IPS-15b (cell line): ENCODE measurements at regions not wholly inside any gene's neighbourhood (a gene's known extent, or its start where the extent isn't known, plus 50 kb on each side); places are given as distances from the start of the nearest gene placed in this dataset.
"Not testable (repeated sequence)": the region's sequence is repeated elsewhere in the genome, so short reads cannot be mapped to it uniquely, and the experiment has no call there.

Source experiments
- H3K27me3 ChIP-seq: one replicate; pipeline ENCODE4 v1.6.1; 2013; ENCODE audit warnings: low read length; ENCODE audit not compliant: control insufficient read depth, insufficient read depth
- H3K36me3 ChIP-seq: one replicate; pipeline ENCODE4 v1.6.1; 2013; ENCODE audit warnings: low read length; ENCODE audit not compliant: control insufficient read depth, insufficient read depth
- H3K4me1 ChIP-seq: one replicate; pipeline ENCODE4 v1.6.1; 2013; ENCODE audit warnings: mild to moderate bottlenecking, low read length; ENCODE audit not compliant: control insufficient read depth, insufficient read depth
- H3K4me3 ChIP-seq: one replicate; pipeline ENCODE4 v1.5.1; 2013; ENCODE audit warnings: low read depth, low read length
- H3K9ac ChIP-seq: one replicate; pipeline ENCODE4 v1.6.1; 2013; ENCODE audit warnings: low read depth, mild to moderate bottlenecking, low read length
- H3K9me3 ChIP-seq: one replicate; pipeline ENCODE4 v1.6.1; 2013; ENCODE audit warnings: mild to moderate bottlenecking, low read length; ENCODE audit not compliant: control insufficient read depth, insufficient read depth

- not testable (repeated sequence) for H3K9me3 ChIP-seq, H3K27me3 ChIP-seq, H3K4me1 ChIP-seq, H3K4me3 ChIP-seq, H3K36me3 ChIP-seq, H3K9ac ChIP-seq
Measured at GRCh38 chr2:38482710-38483109, 105.6 kb upstream of the ATL2 start.

GRCh38 chr2:38480617-38481016 lies 103.5 kb upstream of the ATL2 start:
- H3K36me3 ChIP-seq: no peaks in the 10 kb centered on the region
- no peak overlapping the region for H3K9ac ChIP-seq
- H3K4me1 ChIP-seq: no peaks in the 10 kb centered on the region
- H3K27me3 ChIP-seq: no peaks in the 10 kb centered on the region
- H3K4me3 ChIP-seq: no peak overlapping the region
- H3K9me3 ChIP-seq: no peaks in the 10 kb centered on the region

GRCh38 chr2:38477006-38477405 lies 99.9 kb upstream of the ATL2 start:
- Histone ChIP-seq H3K27me3 (no peaks in the 10 kb centered on the region), H3K9ac (no peak overlapping the region), H3K4me1 (no peaks in the 10 kb centered on the region), H3K9me3 (no peaks in the 10 kb centered on the region), H3K4me3 (no peak overlapping the region), H3K36me3 (no peaks in the 10 kb centered on the region)

GRCh38 chr2:38475567-38475881 lies 98.5 kb upstream of the ATL2 start:
- no peak overlapping the region for H3K9ac ChIP-seq

GRCh38 chr2:38474715-38475566 lies 97.9 kb upstream of the ATL2 start:
- Histone ChIP-seq H3K9ac (no peak overlapping the region), H3K9me3 (no peaks in the 10 kb centered on the region), H3K27me3 (no peaks in the 10 kb centered on the region), H3K36me3 (no peaks in the 10 kb centered on the region), H3K4me3 (no peak overlapping the region), H3K4me1 (no peaks in the 10 kb centered on the region)

More at GRCh38 chr2:38475567-38475881, 98.5 kb upstream of the ATL2 start:
- H3K4me1 ChIP-seq: no peaks in the 10 kb centered on the region
- H3K9me3 ChIP-seq: no peaks in the 10 kb centered on the region
- no peaks in the 10 kb centered on the region for H3K27me3 ChIP-seq
- H3K36me3 ChIP-seq: no peaks in the 10 kb centered on the region
- no peak overlapping the region for H3K4me3 ChIP-seq

- Histone ChIP-seq H3K36me3 (no peaks in the 10 kb centered on the region), H3K27me3 (no peaks in the 10 kb centered on the region), H3K9ac (no peak overlapping the region), H3K4me3 (no peak overlapping the region), H3K9me3 (no peaks in the 10 kb centered on the region), H3K4me1 (no peaks in the 10 kb centered on the region)
Measured at GRCh38 chr2:38474021-38474456, 97.0 kb upstream of the ATL2 start.

GRCh38 chr2:38473333-38474005 lies 96.4 kb upstream of the ATL2 start:
- no peak overlapping the region for H3K4me3 ChIP-seq
- H3K36me3 ChIP-seq: no peaks in the 10 kb centered on the region
- H3K9ac ChIP-seq: no peak overlapping the region
- H3K27me3 ChIP-seq: no peaks in the 10 kb centered on the region
- H3K4me1 ChIP-seq: no peaks in the 10 kb centered on the region
- H3K9me3 ChIP-seq: no peaks in the 10 kb centered on the region

- Histone ChIP-seq H3K4me1 (no peaks in the 10 kb centered on the region), H3K27me3 (no peaks in the 10 kb centered on the region), H3K4me3 (no peak overlapping the region), H3K9me3 (no peaks in the 10 kb centered on the region), H3K9ac (no peak overlapping the region), H3K36me3 (no peaks in the 10 kb centered on the region)
Measured at GRCh38 chr2:38470115-38470514, 93.0 kb upstream of the ATL2 start.

- Histone ChIP-seq H3K27me3 (no peaks in the 10 kb centered on the region), H3K4me1 (no peaks in the 10 kb centered on the region), H3K9ac (no peak overlapping the region), H3K36me3 (no peaks in the 10 kb centered on the region), H3K4me3 (no peak overlapping the region), H3K9me3 (no peaks in the 10 kb centered on the region)
Measured at GRCh38 chr2:38467768-38468455, 90.8 kb upstream of the ATL2 start.

- H3K9me3 ChIP-seq: no peaks in the 10 kb centered on the region
- no peaks in the 10 kb centered on the region for H3K27me3 ChIP-seq
- no peak overlapping the region for H3K4me3 ChIP-seq
- H3K4me1 ChIP-seq: no peaks in the 10 kb centered on the region
- no peaks in the 10 kb centered on the region for H3K36me3 ChIP-seq
- no peak overlapping the region for H3K9ac ChIP-seq
Measured at GRCh38 chr2:38466876-38467767, 90.0 kb upstream of the ATL2 start.

GRCh38 chr2:38466409-38466808 lies 89.3 kb upstream of the ATL2 start:
- Histone ChIP-seq H3K36me3 (no peaks in the 10 kb centered on the region), H3K27me3 (no peaks in the 10 kb centered on the region), H3K4me3 (no peak overlapping the region)

More at GRCh38 chr2:38466409-38466808, 89.3 kb upstream of the ATL2 start:
- Histone ChIP-seq H3K9ac (no peak overlapping the region), H3K4me1 (no peaks in the 10 kb centered on the region), H3K9me3 (no peaks in the 10 kb centered on the region)
